ENCODE measurements at regions not wholly inside any gene's neighbourhood (a gene's known extent, or its start where the extent isn't known, plus 50 kb on each side); places are given as distances from the start of the nearest gene placed in this dataset.
A peak's percentile ranks its signal among the peaks of the same experiment; 100 is the strongest.

DNA sequence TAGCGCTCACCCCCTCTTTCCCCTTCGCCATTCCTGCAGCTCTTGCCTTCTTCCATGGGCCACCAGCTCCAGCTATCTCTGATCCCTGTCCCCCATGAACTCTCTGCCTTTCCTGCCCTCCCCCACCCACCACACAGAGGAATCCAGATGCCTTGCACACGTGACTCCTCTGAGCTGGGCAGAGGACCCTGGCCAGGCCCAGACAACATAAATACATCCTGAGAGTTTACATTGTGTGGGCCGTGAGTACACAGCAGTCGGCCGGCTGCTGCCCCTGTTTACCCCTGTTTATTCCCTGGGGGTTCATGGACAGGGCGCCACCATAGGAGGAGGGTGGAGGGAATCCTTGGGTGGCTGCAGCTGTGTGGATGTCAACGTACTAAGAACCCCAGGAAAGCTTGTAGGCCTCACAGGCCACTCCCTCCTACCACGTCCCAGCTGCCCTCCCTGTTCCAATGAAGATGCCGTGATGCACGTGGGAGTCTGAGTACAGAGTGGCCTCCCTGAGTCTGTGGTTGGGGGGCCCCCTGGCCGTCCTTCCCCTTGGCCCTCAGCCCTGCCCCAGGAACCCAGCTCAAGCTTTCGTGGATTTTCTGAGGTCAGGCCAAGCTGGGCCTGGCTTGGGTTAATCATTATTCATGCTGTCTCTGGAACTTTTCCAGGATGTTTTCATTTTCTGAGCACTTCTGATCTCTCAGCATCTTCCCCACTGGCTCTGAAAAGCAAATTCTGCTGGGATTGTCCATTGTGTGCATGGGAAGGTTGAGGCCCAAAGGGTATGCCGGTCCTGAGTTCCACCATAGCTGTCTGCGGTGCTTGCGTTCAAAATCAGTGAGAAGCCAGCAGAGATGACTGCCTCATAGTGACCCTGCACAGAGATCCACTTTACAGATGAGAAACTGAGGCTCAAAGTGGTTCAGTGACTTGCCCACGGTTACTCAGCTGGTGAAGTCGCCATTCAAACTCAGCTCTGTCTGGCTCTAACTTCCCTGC lies 136.3 kb downstream of the MRPL14 start (continued):
- TF ChIP-seq, protein P1, sequence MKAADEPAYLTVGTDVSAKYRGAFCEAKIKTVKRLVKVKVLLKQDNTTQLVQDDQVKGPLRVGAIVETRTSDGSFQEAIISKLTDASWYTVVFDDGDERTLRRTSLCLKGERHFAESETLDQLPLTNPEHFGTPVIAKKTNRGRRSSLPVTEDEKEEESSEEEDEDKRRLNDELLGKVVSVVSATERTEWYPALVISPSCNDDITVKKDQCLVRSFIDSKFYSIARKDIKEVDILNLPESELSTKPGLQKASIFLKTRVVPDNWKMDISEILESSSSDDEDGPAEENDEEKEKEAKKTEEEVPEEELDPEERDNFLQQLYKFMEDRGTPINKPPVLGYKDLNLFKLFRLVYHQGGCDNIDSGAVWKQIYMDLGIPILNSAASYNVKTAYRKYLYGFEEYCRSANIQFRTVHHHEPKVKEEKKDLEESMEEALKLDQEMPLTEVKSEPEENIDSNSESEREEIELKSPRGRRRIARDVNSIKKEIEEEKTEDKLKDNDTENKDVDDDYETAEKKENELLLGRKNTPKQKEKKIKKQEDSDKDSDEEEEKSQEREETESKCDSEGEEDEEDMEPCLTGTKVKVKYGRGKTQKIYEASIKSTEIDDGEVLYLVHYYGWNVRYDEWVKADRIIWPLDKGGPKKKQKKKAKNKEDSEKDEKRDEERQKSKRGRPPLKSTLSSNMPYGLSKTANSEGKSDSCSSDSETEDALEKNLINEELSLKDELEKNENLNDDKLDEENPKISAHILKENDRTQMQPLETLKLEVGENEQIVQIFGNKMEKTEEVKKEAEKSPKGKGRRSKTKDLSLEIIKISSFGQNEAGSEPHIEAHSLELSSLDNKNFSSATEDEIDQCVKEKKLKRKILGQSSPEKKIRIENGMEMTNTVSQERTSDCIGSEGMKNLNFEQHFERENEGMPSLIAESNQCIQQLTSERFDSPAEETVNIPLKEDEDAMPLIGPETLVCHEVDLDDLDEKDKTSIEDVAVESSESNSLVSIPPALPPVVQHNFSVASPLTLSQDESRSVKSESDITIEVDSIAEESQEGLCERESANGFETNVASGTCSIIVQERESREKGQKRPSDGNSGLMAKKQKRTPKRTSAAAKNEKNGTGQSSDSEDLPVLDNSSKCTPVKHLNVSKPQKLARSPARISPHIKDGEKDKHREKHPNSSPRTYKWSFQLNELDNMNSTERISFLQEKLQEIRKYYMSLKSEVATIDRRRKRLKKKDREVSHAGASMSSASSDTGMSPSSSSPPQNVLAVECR (CRISPR knock-in tag; IDR thresholded peaks at IDR 0.05; ENCODE audit: borderline replicate concordance), result peak; percentile 86
- TF ChIP-seq HNF4G (IDR thresholded peaks at IDR 0.05; ENCODE audit: borderline replicate concordance, low read depth, low read length) (peak; percentile 59; the same call in 1 of the 2 replicates), HNF4G (CRISPR knock-in tag; IDR thresholded peaks at IDR 0.05; ENCODE audit: borderline replicate concordance, low read depth) (no peak; the same call in 1 of the 2 replicates), ZFP82 (CRISPR knock-in tag; IDR thresholded peaks at IDR 0.05; ENCODE audit: borderline replicate concordance) (no peak), UBTF (CRISPR knock-in tag; IDR thresholded peaks at IDR 0.05) (no peak; the same call in none of the 2 replicates), RARG (CRISPR knock-in tag; IDR thresholded peaks at IDR 0.05; ENCODE audit: low read depth) (no peak), ELK4 (CRISPR knock-in tag; IDR thresholded peaks at IDR 0.05; ENCODE audit: borderline replicate concordance) (no peak), ZNF34 (CRISPR knock-in tag; IDR thresholded peaks at IDR 0.05; ENCODE audit: borderline replicate concordance) (no peak), HHEX (CRISPR knock-in tag; IDR thresholded peaks at IDR 0.05) (peak; percentile 70), ZNF780A (CRISPR knock-in tag; IDR thresholded peaks at IDR 0.05) (no peak; the same call in 1 of the 2 replicates), ZNF564 (CRISPR knock-in tag; IDR thresholded peaks at IDR 0.05) (peak; percentile 58; the same call in 1 of the 2 replicates), HNRNPLL (IDR thresholded peaks at IDR 0.05; ENCODE audit: low read depth, low read length, poor library complexity, severe bottlenecking) (no peak)
- TF ChIP-seq, protein P2, sequence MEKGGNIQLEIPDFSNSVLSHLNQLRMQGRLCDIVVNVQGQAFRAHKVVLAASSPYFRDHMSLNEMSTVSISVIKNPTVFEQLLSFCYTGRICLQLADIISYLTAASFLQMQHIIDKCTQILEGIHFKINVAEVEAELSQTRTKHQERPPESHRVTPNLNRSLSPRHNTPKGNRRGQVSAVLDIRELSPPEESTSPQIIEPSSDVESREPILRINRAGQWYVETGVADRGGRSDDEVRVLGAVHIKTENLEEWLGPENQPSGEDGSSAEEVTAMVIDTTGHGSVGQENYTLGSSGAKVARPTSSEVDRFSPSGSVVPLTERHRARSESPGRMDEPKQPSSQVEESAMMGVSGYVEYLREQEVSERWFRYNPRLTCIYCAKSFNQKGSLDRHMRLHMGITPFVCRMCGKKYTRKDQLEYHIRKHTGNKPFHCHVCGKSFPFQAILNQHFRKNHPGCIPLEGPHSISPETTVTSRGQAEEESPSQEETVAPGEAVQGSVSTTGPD (CRISPR knock-in tag; IDR thresholded peaks at IDR 0.05), result no peak
